H1 (cell line): ENCODE measurements at regions not wholly inside any gene's neighbourhood (a gene's known extent, or its start where the extent isn't known, plus 50 kb on each side); places are given as distances from the start of the nearest gene placed in this dataset.

Experiments
- CTCF ChIA-PET: fragments of 300-600 bp; sonication (Branson Sonifier 250); formaldehyde crosslinking; loops from one replicate; lab custom pipeline; 2021; ENCODE audit not compliant: partially characterized antibody; lab: Charles Lee
- POLR2A ChIA-PET: fragments of 300-600 bp; sonication (Branson Sonifier 250); formaldehyde crosslinking; loops from one replicate; lab custom pipeline; 2021; ENCODE audit warnings: inconsistent platforms; ENCODE audit not compliant: partially characterized antibody; lab: Charles Lee
- DNase-seq, 2 experiments: peaks; one replicate each; pipeline versions ENCODE4 v3.0.0 to v3.0.0-alpha.2; 2010 to 2022; ENCODE audit warnings: low spot score in 2 of 2, low read depth in 1 of 2, mixed read lengths in 1 of 2
- FAIRE-seq: peaks from 2 replicates; lab custom pipeline; 2011; peaks lifted over from hg19 to GRCh38; lab: Jason Lieb, UNC
- H2AFZ ChIP-seq: 2 replicates; pipeline ENCODE4 v1.8.1; 2012; ENCODE audit warnings: low read length, inconsistent platforms
- H2AK5ac ChIP-seq: 2 replicates; pipeline ENCODE4 v1.6.1; 2013; ENCODE audit warnings: low read depth, low read length
- H2BK120ac ChIP-seq: replicated peaks from 2 replicates; pipeline ENCODE3; 2013; ENCODE audit warnings: low read depth, low read length, inconsistent platforms
- H2BK12ac ChIP-seq: 2 replicates; pipeline ENCODE4 v1.6.1; 2013; ENCODE audit warnings: low read depth, low read length
- H2BK15ac ChIP-seq: 2 replicates; pipeline ENCODE4 v1.6.1; 2013; ENCODE audit warnings: low read length
- H2BK20ac ChIP-seq: 2 replicates; pipeline ENCODE4 v1.6.1; 2013; ENCODE audit warnings: low read length
- H2BK5ac ChIP-seq: 2 replicates; pipeline ENCODE4 v1.6.1; 2013; ENCODE audit warnings: low read depth, low read length
- H3K14ac ChIP-seq: 2 replicates; pipeline ENCODE4 v1.6.1; 2013; ENCODE audit warnings: inconsistent platforms; ENCODE audit not compliant: insufficient read length
- H3K18ac ChIP-seq: 2 replicates; pipeline ENCODE4 v1.6.1; 2013; ENCODE audit warnings: low read length; ENCODE audit errors: extremely low read depth
- H3K23ac ChIP-seq: 2 replicates; pipeline ENCODE4 v1.6.1; 2013; ENCODE audit warnings: inconsistent platforms; ENCODE audit not compliant: insufficient read length
- H3K23me2 ChIP-seq: 2 replicates; pipeline ENCODE4 v1.6.1; 2013; ENCODE audit warnings: low read depth, low read length
- H3K27ac ChIP-seq: 2 replicates; pipeline ENCODE4 v1.6.1; 2011; ENCODE audit warnings: low read depth, low read length, inconsistent platforms
- H3K27me3 ChIP-seq, 4 experiments: replicated peaks in 1 of 4; 1 replicate in 1 of 4; 2 replicates in 3 of 4; pipeline versions ENCODE4 v1.6.1 to v1.8.1; 2011 to 2013; ENCODE audit warnings: low read length in 3 of 4, mild to moderate bottlenecking in 3 of 4, inconsistent platforms in 2 of 4, mixed read lengths in 2 of 4, moderate library complexity in 1 of 4; ENCODE audit not compliant: control insufficient read depth in 3 of 4, insufficient read depth in 3 of 4; ENCODE audit errors: extremely low read depth in 1 of 4
- H3K36me3 ChIP-seq, 4 experiments: 2 replicates each; pipeline versions ENCODE4 v1.6.1 to v1.8.1; 2011 to 2013; ENCODE audit warnings: mild to moderate bottlenecking in 4 of 4, low read length in 3 of 4, moderate library complexity in 2 of 4, control low read depth in 1 of 4, inconsistent platforms in 1 of 4; ENCODE audit not compliant: insufficient read depth in 4 of 4, control insufficient read depth in 2 of 4
- H3K4ac ChIP-seq: replicated peaks from 2 replicates; pipeline ENCODE3; 2013; ENCODE audit warnings: low read length, low read depth, mixed read lengths, inconsistent platforms; ENCODE audit not compliant: insufficient read length
- H3K4me1 ChIP-seq, 4 experiments: replicated peaks in 1 of 4; 1 replicate in 1 of 4; 2 replicates in 3 of 4; pipeline versions ENCODE4 v1.6.1 to v1.8.1; 2011 to 2013; ENCODE audit warnings: low read length in 3 of 4, inconsistent platforms in 2 of 4, mixed read lengths in 1 of 4; ENCODE audit not compliant: insufficient read depth in 4 of 4, control insufficient read depth in 3 of 4
- H3K4me2 ChIP-seq, 2 experiments: 2 replicates each; pipeline versions ENCODE4 v1.6.1 to v1.8.1; 2011 to 2013; ENCODE audit warnings: low read depth in 2 of 2, low read length in 2 of 2, control low read depth in 1 of 2, inconsistent platforms in 1 of 2, mild to moderate bottlenecking in 1 of 2; ENCODE audit not compliant: insufficient read depth in 1 of 2
- H3K4me3 ChIP-seq, 4 experiments: fragments of 200-600, 300-600 bp in 1 of 4; sonication (generic), shearing (Covaris generic), sonication (Bioruptor Twin) in 1 of 4; 2 replicates each; pipeline versions ENCODE4 v1.5.1 to v1.8.1; 2011 to 2016; ENCODE audit warnings: low read length in 4 of 4, low read depth in 3 of 4, control low read depth in 2 of 4, inconsistent platforms in 2 of 4, mild to moderate bottlenecking in 2 of 4, mixed read lengths in 1 of 4, moderate library complexity in 1 of 4; ENCODE audit not compliant: insufficient read depth in 2 of 4; ENCODE audit errors: extremely low read depth in 1 of 4
- H3K56ac ChIP-seq: replicated peaks from 2 replicates; pipeline ENCODE3; 2013; ENCODE audit warnings: low read depth, mild to moderate bottlenecking, mixed read lengths, low read length, inconsistent platforms; ENCODE audit not compliant: insufficient read length
- H3K79me1 ChIP-seq: 2 replicates; pipeline ENCODE4 v1.6.1; 2013; ENCODE audit warnings: low read depth, low read length, control low read depth
- H3K79me2 ChIP-seq, 2 experiments: 2 replicates each; pipeline versions ENCODE4 v1.6.1 to v1.8.1; 2012 to 2013; ENCODE audit warnings: low read length in 2 of 2, mild to moderate bottlenecking in 2 of 2, inconsistent platforms in 1 of 2; ENCODE audit not compliant: insufficient read depth in 2 of 2, control insufficient read depth in 1 of 2
- H3K9ac ChIP-seq, 4 experiments: replicated peaks in 1 of 4; 1 replicate in 1 of 4; 2 replicates in 3 of 4; pipeline versions ENCODE4 v1.6.1 to v1.8.1; 2011 to 2013; ENCODE audit warnings: low read depth in 3 of 4, low read length in 3 of 4, control low read depth in 2 of 4, mild to moderate bottlenecking in 2 of 4, moderate library complexity in 2 of 4, inconsistent platforms in 1 of 4; ENCODE audit errors: extremely low read depth in 1 of 4
- H3K9me3 ChIP-seq, 2 experiments: 2 replicates each; pipeline versions ENCODE4 v1.6.1 to v1.8.1; 2012 to 2013; ENCODE audit warnings: mild to moderate bottlenecking in 2 of 2, moderate library complexity in 2 of 2, control low read depth in 1 of 2, inconsistent platforms in 1 of 2, low read depth in 1 of 2, low read length in 1 of 2, mixed read lengths in 1 of 2; ENCODE audit not compliant: insufficient read depth in 2 of 2
- H4K20me1 ChIP-seq, 2 experiments: replicated peaks in 1 of 2; 2 replicates each; pipeline versions ENCODE3 to v1.8.1; 2011 to 2013; ENCODE audit warnings: inconsistent platforms in 2 of 2, low read length in 2 of 2, mild to moderate bottlenecking in 1 of 2; ENCODE audit not compliant: insufficient read depth in 2 of 2, control insufficient read depth in 1 of 2
- H4K5ac ChIP-seq: 2 replicates; pipeline ENCODE4 v1.6.1; 2013; ENCODE audit warnings: low read length, low read depth, mixed read lengths, inconsistent platforms; ENCODE audit not compliant: insufficient read length
- H4K8ac ChIP-seq: 2 replicates; pipeline ENCODE4 v1.8.0; 2013; ENCODE audit warnings: mild to moderate bottlenecking, moderate library complexity, low read length, inconsistent platforms; ENCODE audit not compliant: insufficient read depth; ENCODE audit errors: extremely low read depth
- H4K91ac ChIP-seq: replicated peaks from 2 replicates; pipeline ENCODE3; 2013; ENCODE audit warnings: low read length, mixed read lengths, inconsistent platforms; ENCODE audit not compliant: insufficient read length
- BACH1 ChIP-seq: IDR thresholded peaks from 2 replicates; pipeline ENCODE4 v1.6.1; 2012; ENCODE audit warnings: low read length, improper control_type of control experiment
- CBX5 ChIP-seq: fragments of 300-800, 300-1000 bp; sonication (generic); IDR thresholded peaks from 2 replicates; pipeline ENCODE4 v1.7.1; 2016; ENCODE audit warnings: antibody characterized with exemption, low read length, low read depth
- CHD1 ChIP-seq: IDR thresholded peaks from 2 replicates; pipeline ENCODE4 v1.6.1; 2012; ENCODE audit warnings: low read depth, low read length, improper control_type of control experiment
- E2F6 ChIP-seq: IDR thresholded peaks from 2 replicates; pipeline ENCODE4 v1.6.1; 2012; ENCODE audit warnings: inconsistent platforms
- KDM1A ChIP-seq: fragments of 200-600, 300-600 bp; sonication (generic); IDR thresholded peaks from 2 replicates; pipeline ENCODE4 v1.7.1; 2016; ENCODE audit warnings: mild to moderate bottlenecking, low read length, borderline replicate concordance
- POLR2AphosphoS5 ChIP-seq: IDR thresholded peaks from 2 replicates; pipeline ENCODE4 v1.6.1; 2011; ENCODE audit warnings: low read depth, low read length
- RAD21 ChIP-seq, 2 experiments: IDR thresholded peaks in 1 of 2; conservative IDR thresholded peaks in 1 of 2; 2 replicates each; pipeline ENCODE4 v1.6.1; 2011; ENCODE audit warnings: low read depth in 2 of 2, low read length in 2 of 2, improper control_type of control experiment in 1 of 2, inconsistent platforms in 1 of 2, mild to moderate bottlenecking in 1 of 2, moderate library complexity in 1 of 2
- SP1 ChIP-seq: IDR thresholded peaks from 2 replicates; pipeline ENCODE4 v1.6.1; 2011; ENCODE audit warnings: low read depth, low read length
- SP2 ChIP-seq: IDR thresholded peaks from 2 replicates; pipeline ENCODE4 v1.6.1; 2012; ENCODE audit warnings: mild to moderate bottlenecking, low read length, inconsistent platforms
- SUZ12 ChIP-seq: fragments of 200-600 bp; sonication (generic); IDR thresholded peaks from 2 replicates; pipeline ENCODE4 v1.6.1; 2012; ENCODE audit warnings: mild to moderate bottlenecking, inconsistent platforms, low read length, moderate library complexity, mixed read lengths
- TAF1 ChIP-seq: IDR thresholded peaks from 2 replicates; pipeline ENCODE4 v1.6.1; 2011; ENCODE audit warnings: mild to moderate bottlenecking, low read depth, low read length
- TCF12 ChIP-seq: IDR thresholded peaks from 2 replicates; pipeline ENCODE4 v1.6.1; 2011; ENCODE audit warnings: low read depth, mild to moderate bottlenecking, low read length
- WGBS, 2 experiments: shearing (Covaris generic) in 1 of 2; methylation state at CpG; one replicate each; pipeline versions ENCODE4 v1.1.6 to v1.1.7; 2013 to 2015; ENCODE audit warnings: low lambda C conversion rate in 2 of 2, mixed read lengths in 2 of 2, inconsistent platforms in 1 of 2, low coverage in 1 of 2, missing lambda C conversion rate in 1 of 2; ENCODE audit not compliant: insufficient replicate concordance in 2 of 2, insufficient coverage in 1 of 2, insufficient read length in 1 of 2; ENCODE audit errors: extremely low coverage in 1 of 2, missing lambda C conversion rate in 1 of 2; 5-methylcytosine and 5-hydroxymethylcytosine counted together

GRCh38 chr2:207227062-207227748 is 61.5 kb upstream of the KLF7 start:
- Histone ChIP-seq H3K14ac (no peak overlapping the region), H2AK5ac (no peak overlapping the region), H3K27ac (no peak overlapping the region), H3K27me3 (no peaks in the 10 kb centered on the region), H4K5ac (peak overlapping the region; percentile 4), H3K9ac (no peak overlapping the region), H3K9me3 (no peaks in the 10 kb centered on the region), H3K4ac (no peak overlapping the region), H3K4me1 (peaks cover 8 to 28% (median 26%) of the 10 kb centered on the region in 4 experiments), H2BK15ac (0 out of 2 replicates have a peak overlapping the region, but pooled peaks have one; percentile 36), H3K4me2 (peak overlapping the region; percentile 51 to 64), H2AFZ (peak overlapping the region; percentile 84; the same call in 1 of the 2 replicates), H3K4me3 (peak overlapping the region in 3 of 4 experiments; percentile 4 to 40 (median 21); a peak in 3 of 8 replicates), H4K20me1 (no peaks in the 10 kb centered on the region), H3K36me3 (no peaks in the 10 kb centered on the region), H3K23ac (no peak overlapping the region), H4K91ac (peak overlapping the region; percentile 4), H2BK20ac (peak overlapping the region; percentile 87; the same call in 1 of the 2 replicates), H3K79me1 (no peaks in the 10 kb centered on the region), H2BK5ac (peak overlapping the region; percentile 80; the same call in 1 of the 2 replicates), H3K23me2 (no peaks in the 10 kb centered on the region; the same call in 1 of the 2 replicates), H2BK120ac (peak overlapping the region; percentile 1), H2BK12ac (peak overlapping the region; percentile 89), H3K56ac (no peak overlapping the region), H3K79me2 (no peaks in the 10 kb centered on the region), H3K18ac (peak overlapping the region; percentile 73), H4K8ac (no peak overlapping the region)
- peak; percentile 43 to 69 for DNase-seq
- FAIRE-seq: peak; percentile 73
- ChIA-PET CTCF (interaction anchor here (1.0 to 4.2 kb wide), 12 partner anchors 8 to 244 kb away, joined by 3 to 28 read pairs (median 4); no protein-coding TSS in a partner anchor), POLR2A (interaction anchor here (0.6 to 5.2 kb wide), 4 partner anchors 62 to 168 kb away, joined by 3 to 31 read pairs (median 3); partner anchors contain the start of gene KLF7)
- WGBS, 2 experiments: 28% methylated on average over 13 of the region's 18 CpGs; no CpG with 5 or more reads in 1 of the 2 experiments
- TF ChIP-seq E2F6 (no peak), TCF12 (0 out of 2 replicates have a peak, but pooled peaks have one; percentile 59), POLR2AphosphoS5 (peak; percentile 19; the same call in 1 of the 2 replicates), KDM1A (0 out of 2 replicates have a peak, but pooled peaks have one; percentile 8), TAF1 (0 out of 2 replicates have a peak, but pooled peaks have one; percentile 43), RAD21 (IDR thresholded peaks at IDR 0.05 in 1 of 2, conservative IDR thresholded peaks at IDR 0.05 in 1 of 2; ENCODE audit: low read depth in 2 of 2, low read length in 2 of 2) (peak; percentile 3 to 19; a peak in 3 of 4 replicates), SP2 (no peak), SP1 (peak; percentile 54; the same call in 1 of the 2 replicates), CHD1 (no peak), BACH1 (no peak), CBX5 (no peak), SUZ12 (no peak)
